ENCODE measurements at regions not wholly inside any gene's neighbourhood (a gene's known extent, or its start where the extent isn't known, plus 50 kb on each side); places are given as distances from the start of the nearest gene placed in this dataset.
"Not testable (repeated sequence)": the region's sequence is repeated elsewhere in the genome, so short reads cannot be mapped to it uniquely, and the experiment has no call there.

GRCh38 chr2:237195396-237196120 lies 109.9 kb downstream of the COPS8 start:
- no peak for DNase-seq (ENCODE audit: low read depth, low spot score)

GRCh38 chr2:237196409-237196808 lies 110.7 kb downstream of the COPS8 start:
- no peak for DNase-seq (ENCODE audit: low read depth, low spot score)

DNA sequence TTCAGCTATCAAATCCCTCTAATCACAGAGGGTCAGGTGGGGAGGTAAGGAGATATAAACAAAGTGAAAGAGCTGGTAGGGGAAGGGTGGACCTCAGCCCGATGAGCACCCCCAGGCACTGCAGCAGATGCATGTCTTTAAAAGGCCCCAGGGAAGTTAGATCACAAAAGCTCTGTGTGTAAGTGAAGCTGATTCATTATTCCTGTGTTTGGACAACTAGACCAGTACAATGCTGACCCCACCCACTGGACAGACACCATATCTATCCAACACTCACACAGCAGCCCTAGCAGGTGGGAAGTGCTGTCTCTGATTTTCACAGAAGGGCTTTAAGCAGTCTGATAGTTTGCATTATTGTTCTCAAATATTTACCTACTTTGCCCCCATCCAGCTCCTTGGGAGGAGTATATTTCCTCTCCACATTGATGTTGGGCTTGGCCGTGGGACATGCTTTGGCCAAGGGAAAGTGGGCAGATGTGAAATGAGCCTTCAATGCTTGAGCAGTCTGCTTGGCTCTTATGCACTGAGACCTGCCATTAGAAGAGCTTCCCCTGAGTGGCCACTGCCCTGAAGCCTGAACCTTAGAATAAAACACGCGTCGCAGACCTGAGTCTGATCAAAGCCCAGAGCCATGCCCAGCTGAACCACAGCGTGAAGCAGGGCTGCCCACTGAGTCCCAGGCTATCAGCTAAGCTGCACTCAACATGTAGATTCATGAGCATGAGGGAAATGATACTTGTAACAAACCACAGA lies 111.4 kb downstream of the COPS8 start:
- DNase-seq (ENCODE audit: low read depth, low spot score) = no peak

DNA sequence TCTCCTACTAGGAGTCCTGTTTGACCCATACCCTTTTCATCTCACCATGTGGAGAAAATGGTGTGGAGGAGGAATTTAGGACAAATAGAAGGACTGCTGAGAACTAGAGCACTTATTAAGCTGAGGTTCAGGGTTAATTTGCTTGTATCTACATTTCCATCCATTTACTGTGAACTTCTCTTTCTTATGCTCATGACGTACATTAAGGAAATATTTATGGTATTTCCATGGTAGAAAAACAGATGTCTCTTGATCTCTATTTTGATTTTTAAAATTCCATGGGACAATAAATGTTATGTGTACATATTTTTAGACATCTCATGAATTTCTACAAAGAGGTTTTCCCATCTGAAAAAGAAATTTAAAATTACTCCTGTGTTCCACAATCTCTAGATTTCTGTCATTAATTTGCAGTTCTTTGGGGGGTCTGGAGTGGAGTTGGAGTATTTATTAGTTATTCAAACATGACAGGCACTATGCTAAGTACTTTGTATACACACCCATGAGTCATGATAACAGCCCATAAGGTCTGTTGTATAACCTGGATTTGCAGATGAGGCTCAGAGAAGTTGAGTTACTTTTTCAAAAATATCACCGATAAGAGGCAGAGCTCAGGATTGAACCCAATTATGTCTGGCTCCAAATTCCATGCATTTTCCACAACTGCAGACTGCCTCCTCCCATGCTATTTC lies 112.6 kb downstream of the COPS8 start:
- DNase-seq (ENCODE audit: low read depth, low spot score) = no peak

- peak; percentile 43 for DNase-seq (ENCODE audit: low read depth, low spot score)
Measured at GRCh38 chr2:237199082-237199481, 113.4 kb downstream of the COPS8 start.

DNA sequence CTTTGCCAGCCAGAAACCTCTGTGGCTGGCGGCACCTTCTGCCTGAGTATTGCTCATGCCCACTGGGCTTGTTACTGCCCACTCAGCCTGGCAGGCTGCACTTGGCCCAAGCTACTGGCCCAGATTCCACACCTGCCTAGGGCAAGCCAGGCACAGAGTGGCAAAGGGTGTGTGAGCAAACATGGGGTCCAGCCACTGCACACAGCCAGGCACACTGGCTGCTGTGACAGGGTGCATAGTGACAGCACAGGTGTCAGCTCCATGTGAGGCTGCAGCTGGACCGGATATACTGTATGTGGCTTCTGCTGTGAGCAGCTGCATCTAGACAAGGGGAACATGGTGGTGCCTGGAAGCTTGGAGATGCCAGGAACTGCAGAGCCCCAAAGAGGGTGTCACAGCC lies 113.9 kb downstream of the COPS8 start:
- DNase-seq (ENCODE audit: low read depth, low spot score) = peak; percentile 46

- no peak for DNase-seq (ENCODE audit: low read depth, low spot score)
Measured at GRCh38 chr2:237200462-237200861, 114.8 kb downstream of the COPS8 start.

- DNase-seq (ENCODE audit: low read depth, low spot score) = peak; percentile 96
Measured at GRCh38 chr2:237201461-237202287, 116.0 kb downstream of the COPS8 start.

- no peak for DNase-seq (ENCODE audit: low read depth, low spot score)
Measured at GRCh38 chr2:237202288-237203030, 116.8 kb downstream of the COPS8 start.

- DNase-seq (ENCODE audit: low read depth, low spot score) = no peak
Measured at GRCh38 chr2:237205043-237205541, 119.4 kb downstream of the COPS8 start.

- no peak for DNase-seq (ENCODE audit: low read depth, low spot score)
Measured at GRCh38 chr2:237205561-237205971, 119.9 kb downstream of the COPS8 start.

- no peak for DNase-seq (ENCODE audit: low read depth, low spot score)
Measured at GRCh38 chr2:237207646-237208045, 122.0 kb downstream of the COPS8 start.

DNA sequence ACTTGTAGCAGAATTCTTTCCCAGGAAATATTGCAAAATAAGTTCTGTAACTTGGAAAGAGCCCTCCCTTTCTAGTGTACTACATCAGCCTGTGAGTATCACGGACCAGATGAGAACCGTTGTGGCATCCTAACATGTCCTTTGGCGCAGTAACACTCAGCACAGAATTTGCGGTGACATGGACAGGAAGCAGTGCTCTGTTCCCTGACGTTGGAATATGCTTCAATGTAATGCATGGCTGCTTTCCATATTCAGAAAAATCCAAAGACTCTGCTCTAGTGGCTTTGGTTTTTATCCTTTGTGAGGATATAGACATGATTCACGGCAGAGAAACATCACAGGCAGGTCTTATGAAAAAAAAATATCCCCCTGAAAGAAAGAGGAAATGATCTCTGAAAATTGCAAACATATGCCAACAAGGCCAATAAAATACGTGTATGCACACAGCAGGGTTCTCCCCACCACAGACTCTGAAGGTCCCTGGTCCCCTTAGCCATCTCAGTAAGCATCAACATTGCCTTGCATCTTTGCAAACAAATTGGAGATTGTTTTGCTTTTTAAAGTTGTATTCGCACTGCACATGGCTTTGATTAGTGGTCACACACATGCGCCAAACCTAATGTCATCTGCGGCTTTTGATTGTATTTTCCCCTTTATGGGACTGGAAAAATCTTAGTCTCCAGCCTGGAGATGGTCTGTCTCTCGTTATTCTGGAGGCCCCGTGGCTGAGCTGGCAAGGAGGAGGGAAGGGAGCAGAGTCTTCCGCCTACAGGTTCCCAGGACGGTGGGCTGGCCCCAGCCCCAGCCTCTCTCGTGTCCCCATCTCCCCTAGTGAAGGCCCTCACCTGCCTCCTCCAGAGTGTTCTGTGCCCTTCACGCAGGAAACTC lies 122.9 kb downstream of the COPS8 start:
- peak; percentile 47 for DNase-seq (ENCODE audit: low read depth, low spot score)

GRCh38 chr2:237209885-237210284 lies 124.2 kb downstream of the COPS8 start:
- no peak for DNase-seq (ENCODE audit: low read depth, low spot score)

GRCh38 chr2:237210297-237210696 lies 124.6 kb downstream of the COPS8 start:
- DNase-seq (ENCODE audit: low read depth, low spot score) = no peak

DNA sequence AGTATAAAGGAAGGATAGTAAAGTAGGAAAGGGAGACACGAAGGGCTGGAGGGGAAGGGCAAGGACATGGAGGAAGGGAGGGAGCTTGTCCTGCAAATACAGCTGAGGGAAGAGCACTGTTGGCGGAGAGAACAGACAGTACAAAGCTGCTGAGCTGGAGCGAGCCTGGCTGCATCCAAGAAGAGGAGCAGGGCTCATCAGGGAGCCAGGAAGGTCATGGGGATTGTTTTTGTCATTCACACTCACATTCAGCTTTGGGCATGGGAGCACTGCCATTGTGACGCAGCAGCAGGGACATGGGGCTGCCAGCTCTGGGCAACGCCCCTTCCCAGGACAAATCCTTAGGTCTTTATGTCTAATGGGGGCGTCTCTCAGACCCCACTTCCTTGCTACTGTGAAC lies 125.1 kb downstream of the COPS8 start:
- DNase-seq (ENCODE audit: low read depth, low spot score) = no peak

DNA sequence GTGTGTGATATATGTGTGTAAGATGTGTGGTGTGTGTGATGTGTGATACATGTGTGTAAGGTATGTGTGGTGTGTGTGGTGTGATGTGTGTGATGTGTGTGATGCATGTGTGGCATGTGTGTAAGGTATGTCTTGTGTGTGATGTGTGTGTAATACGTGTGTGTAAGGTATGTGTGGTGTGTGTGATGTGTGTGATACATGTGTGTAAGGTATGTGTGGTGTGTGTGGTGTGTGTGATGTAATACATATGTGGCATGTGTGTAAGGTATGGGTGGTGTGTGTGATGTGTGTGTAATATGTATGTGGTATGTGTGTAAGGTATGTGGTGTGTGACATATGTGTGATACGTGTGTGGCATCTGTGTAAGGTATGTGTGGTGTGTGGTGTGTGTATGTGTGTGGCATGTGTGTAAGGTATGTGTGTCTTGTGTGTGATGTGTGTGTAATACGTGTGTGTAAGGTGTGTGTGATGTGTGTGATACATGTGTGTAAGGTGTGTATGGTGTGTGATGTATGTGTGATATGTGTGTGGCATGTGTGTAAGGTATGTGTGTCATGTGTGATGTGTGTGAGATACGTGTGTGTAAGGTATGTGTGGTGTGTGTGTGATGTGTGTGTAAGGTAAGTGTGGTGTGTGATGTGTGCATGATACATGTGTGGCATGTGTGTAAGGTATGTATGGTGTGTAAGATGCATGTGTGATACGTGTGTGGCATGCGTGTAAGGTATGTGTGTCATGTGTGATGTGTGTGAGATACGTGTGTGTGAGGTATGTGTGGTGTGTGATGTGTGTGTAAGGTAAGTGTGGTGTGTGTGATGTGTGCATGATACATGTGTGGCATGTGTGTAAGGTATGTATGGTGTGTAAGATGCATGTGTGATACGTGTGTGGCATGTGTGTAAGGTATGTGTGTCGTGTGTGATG lies 126.9 kb downstream of the COPS8 start:
- DNase-seq (ENCODE audit: low read depth, low spot score) = not testable (repeated sequence)

DNA sequence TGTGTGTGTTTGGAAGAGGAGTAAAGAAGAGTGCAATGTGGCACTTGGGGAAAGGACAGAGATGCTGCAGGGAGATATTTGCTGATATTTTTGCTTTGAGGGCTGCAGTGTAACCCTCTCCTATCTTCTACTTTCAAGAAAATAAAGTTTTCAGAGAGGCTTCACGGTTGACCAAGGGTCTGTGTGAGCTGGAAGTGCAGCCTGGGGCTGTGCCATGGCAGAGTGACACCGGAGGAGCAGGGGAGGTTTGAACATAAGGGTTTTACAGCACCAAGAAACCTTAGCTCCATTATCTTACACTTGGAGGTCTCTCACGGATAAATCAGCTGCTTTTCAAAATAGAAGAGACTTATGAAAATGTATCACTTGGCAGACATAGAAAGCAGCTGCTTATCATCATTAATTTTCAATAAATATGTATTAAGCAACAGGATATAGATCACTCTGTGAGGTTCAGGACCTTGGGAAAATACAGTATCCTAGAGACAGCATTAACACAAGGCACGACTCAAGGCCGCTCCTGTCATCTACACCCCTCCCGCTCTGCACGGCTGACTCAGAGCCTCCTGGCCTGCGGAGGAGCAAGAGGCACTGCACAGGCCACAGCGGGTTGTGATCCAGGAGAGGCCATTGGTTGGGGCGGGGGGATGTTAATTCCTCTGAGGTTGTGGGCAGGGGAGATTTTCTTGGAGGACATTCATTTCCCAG lies 127.8 kb downstream of the COPS8 start:
- DNase-seq (ENCODE audit: low read depth, low spot score) = peak; percentile 60

Data from astrocyte of the hippocampus (primary cell).